Progenitor cell of endocrine pancreas (in vitro differentiated cells): ENCODE measurements at regions not wholly inside any gene's neighbourhood (a gene's known extent, or its start where the extent isn't known, plus 50 kb on each side); places are given as distances from the start of the nearest gene placed in this dataset.
A peak's percentile ranks its signal among the peaks of the same experiment; 100 is the strongest.

Experiments used
- DNase-seq: peaks from one replicate; pipeline ENCODE4 v3.0.0; 2021; ENCODE audit warnings: low spot score; ENCODE audit not compliant: unreplicated experiment
- H3K27ac Mint-ChIP-seq: 2 replicates; pipeline ENCODE4 v1.8.0; 2021; ENCODE audit warnings: mild to moderate bottlenecking, moderate library complexity, mixed read lengths
- H3K27me3 Mint-ChIP-seq: 2 replicates; pipeline ENCODE4 v1.8.0; 2021; ENCODE audit warnings: mixed read lengths
- H3K36me3 Mint-ChIP-seq: 2 replicates; pipeline ENCODE4 v1.8.0; 2022; ENCODE audit warnings: mixed read lengths; ENCODE audit not compliant: insufficient read depth
- H3K4me1 Mint-ChIP-seq: 2 replicates; pipeline ENCODE4 v1.8.0; 2021; ENCODE audit warnings: low read depth, mixed read lengths
- H3K4me3 Mint-ChIP-seq: 2 replicates; pipeline ENCODE4 v1.8.0; 2021; ENCODE audit warnings: low read depth, mild to moderate bottlenecking, moderate library complexity, mixed read lengths
- H3K9me3 Mint-ChIP-seq: 2 replicates; pipeline ENCODE4 v1.8.0; 2021; ENCODE audit warnings: low read depth, mixed read lengths
- TF ChIP-seq, protein P1 (sequence below): fragments of 200-600 bp; sonication (generic); IDR thresholded peaks from one replicate; pipeline ENCODE4 v1.5.0; 2021; ENCODE audit warnings: antibody characterized with exemption, mild to moderate bottlenecking; ENCODE audit not compliant: unreplicated experiment

DNA sequence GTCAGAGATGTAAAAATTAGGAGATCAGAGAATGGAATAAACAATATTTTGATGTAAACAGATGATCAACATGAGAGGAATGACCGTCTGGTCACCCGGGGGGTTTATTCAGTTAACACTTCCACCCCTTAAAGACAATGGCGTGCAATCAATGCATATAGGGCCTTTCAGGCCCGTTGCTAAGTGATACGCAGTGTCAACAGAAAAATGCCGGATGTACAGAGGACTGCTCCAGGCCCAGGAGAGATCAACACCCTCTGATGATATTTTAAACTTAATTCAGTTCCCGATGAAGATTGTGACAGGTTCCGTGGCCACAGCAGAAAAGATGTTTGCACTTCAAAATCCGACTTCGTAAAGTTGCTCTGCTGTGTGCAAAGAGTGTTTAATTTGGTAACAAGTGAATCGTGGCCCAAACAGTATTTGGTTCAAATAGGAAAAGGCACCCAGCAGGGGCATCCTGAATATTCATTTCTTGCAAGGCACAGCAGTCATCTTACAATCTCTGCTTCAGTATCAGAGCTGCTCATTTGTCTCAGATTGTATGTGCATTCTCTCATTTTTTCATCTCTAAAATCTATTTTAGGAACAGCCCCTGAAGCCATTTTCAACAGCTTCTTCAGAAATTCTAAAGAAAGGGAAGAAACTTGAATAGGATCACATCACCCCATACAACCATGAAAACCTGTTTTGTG is 72.6 kb downstream of the FOXB1 start:
- no peaks in the 10 kb centered on the region for H3K36me3 Mint-ChIP-seq
- no peak for DNase-seq
- H3K27ac Mint-ChIP-seq = no peak overlapping the region
- peaks cover 12% of the 10 kb centered on the region for H3K27me3 Mint-ChIP-seq
- TF ChIP-seq, protein P1, sequence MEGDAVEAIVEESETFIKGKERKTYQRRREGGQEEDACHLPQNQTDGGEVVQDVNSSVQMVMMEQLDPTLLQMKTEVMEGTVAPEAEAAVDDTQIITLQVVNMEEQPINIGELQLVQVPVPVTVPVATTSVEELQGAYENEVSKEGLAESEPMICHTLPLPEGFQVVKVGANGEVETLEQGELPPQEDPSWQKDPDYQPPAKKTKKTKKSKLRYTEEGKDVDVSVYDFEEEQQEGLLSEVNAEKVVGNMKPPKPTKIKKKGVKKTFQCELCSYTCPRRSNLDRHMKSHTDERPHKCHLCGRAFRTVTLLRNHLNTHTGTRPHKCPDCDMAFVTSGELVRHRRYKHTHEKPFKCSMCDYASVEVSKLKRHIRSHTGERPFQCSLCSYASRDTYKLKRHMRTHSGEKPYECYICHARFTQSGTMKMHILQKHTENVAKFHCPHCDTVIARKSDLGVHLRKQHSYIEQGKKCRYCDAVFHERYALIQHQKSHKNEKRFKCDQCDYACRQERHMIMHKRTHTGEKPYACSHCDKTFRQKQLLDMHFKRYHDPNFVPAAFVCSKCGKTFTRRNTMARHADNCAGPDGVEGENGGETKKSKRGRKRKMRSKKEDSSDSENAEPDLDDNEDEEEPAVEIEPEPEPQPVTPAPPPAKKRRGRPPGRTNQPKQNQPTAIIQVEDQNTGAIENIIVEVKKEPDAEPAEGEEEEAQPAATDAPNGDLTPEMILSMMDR = no peak
- no peak overlapping the region for H3K4me3 Mint-ChIP-seq
- H3K4me1 Mint-ChIP-seq = peaks cover 30% of the 10 kb centered on the region
- H3K9me3 Mint-ChIP-seq = no peaks in the 10 kb centered on the region

DNA sequence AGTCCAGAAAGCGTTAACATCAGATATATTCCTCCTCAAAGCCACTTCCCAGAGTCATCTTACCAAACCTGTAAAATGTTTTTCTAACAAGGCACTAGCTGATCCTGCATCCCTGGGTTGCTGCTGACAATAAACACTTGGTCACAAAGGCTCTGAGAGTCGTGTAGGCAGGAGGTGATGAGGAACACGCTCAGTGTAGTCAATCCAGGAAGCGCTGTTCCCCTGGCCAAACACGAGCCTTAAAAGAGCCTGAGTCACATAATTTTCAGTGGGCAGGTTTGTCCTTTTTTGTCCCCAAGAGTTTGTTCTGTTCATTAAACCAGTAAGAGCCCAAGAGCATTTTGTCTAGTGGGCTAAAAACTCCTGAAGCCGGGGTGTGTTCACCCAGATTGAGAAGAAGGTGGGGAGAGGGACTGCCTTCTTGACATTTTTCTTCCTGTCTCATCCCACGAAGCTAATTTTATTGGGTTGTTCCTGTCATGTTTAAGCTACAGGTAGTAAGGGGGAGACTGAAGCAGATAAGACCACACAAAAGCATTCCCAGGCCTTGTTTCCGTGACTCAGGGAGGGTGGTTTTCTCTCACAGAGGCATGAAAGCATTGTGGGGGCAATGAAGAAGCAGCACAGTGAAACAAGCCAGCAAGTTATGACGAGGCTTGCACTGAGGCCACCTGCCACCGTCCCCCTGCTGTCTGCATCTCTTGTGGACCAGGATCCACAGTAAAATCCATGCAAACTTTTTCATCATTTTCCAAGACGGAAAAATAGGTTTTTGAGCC is 73.7 kb downstream of the FOXB1 start:
- no peaks in the 10 kb centered on the region for H3K36me3 Mint-ChIP-seq
- no peak overlapping the region for H3K4me3 Mint-ChIP-seq
- no peaks in the 10 kb centered on the region for H3K9me3 Mint-ChIP-seq
- no peak for DNase-seq
- no peak overlapping the region for H3K27ac Mint-ChIP-seq
- peaks cover 11% of the 10 kb centered on the region for H3K27me3 Mint-ChIP-seq
- TF ChIP-seq, protein P1 = no peak
- peaks cover 30% of the 10 kb centered on the region for H3K4me1 Mint-ChIP-seq

DNA sequence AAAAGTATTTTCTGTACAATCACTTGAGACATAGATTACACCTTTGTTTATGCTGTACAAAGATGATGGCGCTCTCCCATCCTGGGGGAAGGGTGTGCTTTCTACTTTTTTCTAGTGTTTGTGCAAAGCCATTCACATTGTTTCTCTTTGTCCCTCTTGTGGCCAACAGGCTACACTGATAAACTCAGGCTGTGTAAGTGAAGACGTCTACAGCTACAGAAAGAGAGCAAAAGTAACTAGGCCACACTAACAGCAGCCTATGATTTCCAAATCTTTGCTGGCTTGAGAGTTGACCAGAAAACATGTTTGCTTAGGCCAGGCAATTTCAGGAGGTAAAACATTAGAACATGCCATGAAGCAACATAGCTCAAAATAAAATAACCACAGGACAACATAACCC is 75.1 kb downstream of the FOXB1 start:
- Mint-ChIP-seq H3K9me3 (no peaks in the 10 kb centered on the region), H3K4me1 (peaks cover 26% of the 10 kb centered on the region), H3K4me3 (no peak overlapping the region), H3K27ac (peak overlapping the region; percentile 3), H3K27me3 (peaks cover 11% of the 10 kb centered on the region), H3K36me3 (no peaks in the 10 kb centered on the region)
- TF ChIP-seq, protein P1 = peak; percentile 57
- no peak for DNase-seq

DNA sequence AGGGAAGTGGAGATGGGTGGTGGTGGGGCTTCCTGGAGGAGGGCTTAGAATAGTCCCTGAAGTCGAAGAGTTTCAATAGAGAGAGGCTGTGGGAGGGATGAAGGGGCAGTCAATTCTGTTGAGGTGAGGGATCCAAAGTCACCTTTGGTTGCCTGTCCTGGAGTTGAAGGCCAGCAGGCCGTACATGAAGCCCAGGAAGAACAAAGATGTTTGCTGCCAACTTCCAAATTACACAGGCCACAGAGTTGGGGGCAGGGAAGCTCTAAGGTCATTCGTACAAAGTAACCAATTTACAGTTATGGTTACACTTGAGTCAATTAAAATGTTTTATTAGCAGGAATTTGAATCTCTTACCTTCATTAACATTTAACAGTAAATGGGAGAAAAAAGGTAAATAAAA is 77.9 kb downstream of the FOXB1 start:
- Mint-ChIP-seq H3K27me3 (peaks cover 30% of the 10 kb centered on the region), H3K4me1 (peaks cover 13% of the 10 kb centered on the region), H3K4me3 (no peak overlapping the region), H3K36me3 (no peaks in the 10 kb centered on the region), H3K27ac (no peak overlapping the region), H3K9me3 (no peaks in the 10 kb centered on the region)
- DNase-seq = no peak
- TF ChIP-seq, protein P1 = no peak

DNA sequence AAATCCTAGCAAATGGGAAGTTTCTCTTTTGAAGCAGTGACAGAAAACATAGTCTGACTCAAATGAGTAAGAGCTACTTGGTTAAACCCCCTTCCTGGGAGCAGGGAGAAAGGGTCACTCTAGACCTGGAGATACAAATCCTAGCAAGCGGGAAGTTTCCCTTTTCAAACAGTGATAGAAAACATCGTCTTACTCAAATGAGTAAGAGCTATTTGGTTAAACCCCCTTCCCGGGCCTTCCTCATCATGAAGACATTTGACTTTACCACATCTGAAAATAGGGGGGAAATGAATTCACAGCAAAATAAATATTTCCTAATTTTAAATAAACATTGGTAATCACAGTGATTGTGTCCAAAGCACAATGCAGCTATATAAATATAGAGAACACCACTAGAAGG is 79.2 kb downstream of the FOXB1 start:
- Mint-ChIP-seq H3K9me3 (no peaks in the 10 kb centered on the region), H3K4me3 (no peak overlapping the region), H3K4me1 (peaks cover 3% of the 10 kb centered on the region), H3K27ac (no peak overlapping the region), H3K36me3 (no peaks in the 10 kb centered on the region), H3K27me3 (peaks cover 44% of the 10 kb centered on the region)
- TF ChIP-seq, protein P1 = no peak
- DNase-seq = no peak
